T-helper 2 cell (primary cell): ENCODE measurements at regions not wholly inside any gene's neighbourhood (a gene's known extent, or its start where the extent isn't known, plus 50 kb on each side); places are given as distances from the start of the nearest gene placed in this dataset.
"Not testable (repeated sequence)": the region's sequence is repeated elsewhere in the genome, so short reads cannot be mapped to it uniquely, and the experiment has no call there.

Source experiments
- DNase-seq, 5 experiments: peaks; one replicate each; pipeline versions ENCODE4 v3.0.0 to v3.0.0-alpha.2; 2012 to 2022

GRCh38 chr4:120290553-120290952 lies 223.9 kb upstream of the MAD2L1 start:
- DNase-seq = no peak

- DNase-seq = no peak
Observed at GRCh38 chr4:120286813-120287212, 220.2 kb upstream of the MAD2L1 start.

GRCh38 chr4:120281581-120281980 lies 214.9 kb upstream of the MAD2L1 start:
- no peak for DNase-seq

GRCh38 chr4:120277391-120277790 lies 210.7 kb upstream of the MAD2L1 start:
- DNase-seq = no peak

GRCh38 chr4:120266602-120267001 lies 200.0 kb upstream of the MAD2L1 start:
- no peak for DNase-seq

GRCh38 chr4:120263618-120264017 lies 197.0 kb upstream of the MAD2L1 start:
- DNase-seq = no peak

- no peak for DNase-seq
Observed at GRCh38 chr4:120261117-120261516, 194.5 kb upstream of the MAD2L1 start.

GRCh38 chr4:120256112-120256775 lies 189.6 kb upstream of the MAD2L1 start:
- DNase-seq = not testable (repeated sequence)

GRCh38 chr4:120238277-120238973 lies 171.8 kb upstream of the MAD2L1 start:
- no peak for DNase-seq

- no peak for DNase-seq
Observed at GRCh38 chr4:120236873-120237272, 170.2 kb upstream of the MAD2L1 start.

GRCh38 chr4:120232050-120232449 lies 165.4 kb upstream of the MAD2L1 start:
- DNase-seq = no peak

GRCh38 chr4:120228086-120228485 lies 161.4 kb upstream of the MAD2L1 start:
- DNase-seq = no peak

- DNase-seq = no peak
Observed at GRCh38 chr4:120227554-120227953, 160.9 kb upstream of the MAD2L1 start.

- no peak for DNase-seq
Observed at GRCh38 chr4:120225527-120225926, 158.9 kb upstream of the MAD2L1 start.

GRCh38 chr4:120218981-120219380 lies 152.3 kb upstream of the MAD2L1 start:
- DNase-seq = no peak

- DNase-seq = no peak
Observed at GRCh38 chr4:120215350-120215749, 148.7 kb upstream of the MAD2L1 start.

GRCh38 chr4:120211408-120212015 lies 144.9 kb upstream of the MAD2L1 start:
- DNase-seq = no peak

- DNase-seq = no peak
Observed at GRCh38 chr4:120209706-120210105, 143.1 kb upstream of the MAD2L1 start.

GRCh38 chr4:120207021-120207420 lies 140.4 kb upstream of the MAD2L1 start:
- no peak for DNase-seq

GRCh38 chr4:120202222-120202621 lies 135.6 kb upstream of the MAD2L1 start:
- DNase-seq = no peak

GRCh38 chr4:120200573-120201110 lies 134.0 kb upstream of the MAD2L1 start:
- DNase-seq = not testable (repeated sequence)

GRCh38 chr4:120198411-120198810 lies 131.8 kb upstream of the MAD2L1 start:
- no peak for DNase-seq

GRCh38 chr4:120177603-120178002 lies 111.0 kb upstream of the MAD2L1 start:
- no peak for DNase-seq

GRCh38 chr4:120175272-120175671 lies 108.6 kb upstream of the MAD2L1 start:
- no peak for DNase-seq
